Activated T-helper 17 cell treated with anti-CD3 and anti-CD28 coated beads, Interleukin-2, amount 50 U/mL, for 72 hours (primary cell): ENCODE measurements at regions not wholly inside any gene's neighbourhood (a gene's known extent, or its start where the extent isn't known, plus 50 kb on each side); places are given as distances from the start of the nearest gene placed in this dataset.

Experiments used
- ATAC-seq: fragments of 150-1000 bp; cut with Tn5 transposase; replicated peaks from 2 replicates; pipeline ENCODE4 v1.10.0; 2021; ENCODE audit warnings: mild to moderate bottlenecking, moderate library complexity
- H3K27ac Mint-ChIP-seq: one replicate; pipeline ENCODE4 v1.8.0; 2022; ENCODE audit warnings: mixed read lengths
- H3K27me3 Mint-ChIP-seq: one replicate; pipeline ENCODE4 v1.8.0; 2022; ENCODE audit warnings: mixed read lengths
- H3K36me3 Mint-ChIP-seq: one replicate; pipeline ENCODE4 v1.8.0; 2022; ENCODE audit warnings: low read depth, mild to moderate bottlenecking, mixed read lengths
- H3K4me1 Mint-ChIP-seq: one replicate; pipeline ENCODE4 v1.8.0; 2022; ENCODE audit warnings: mixed read lengths
- H3K4me3 Mint-ChIP-seq: one replicate; pipeline ENCODE4 v1.8.0; 2022; ENCODE audit warnings: mild to moderate bottlenecking, mixed read lengths
- H3K9me3 Mint-ChIP-seq: one replicate; pipeline ENCODE4 v1.8.0; 2022; ENCODE audit warnings: mixed read lengths

GRCh38 chr22:48890693-48891554 lies 936.7 kb downstream of the BRD1 start:
- ATAC-seq: no peak
- Mint-ChIP-seq H3K27ac (no peak overlapping the region), H3K4me3 (no peak overlapping the region), H3K9me3 (no peaks in the 10 kb centered on the region), H3K4me1 (no peaks in the 10 kb centered on the region), H3K27me3 (peaks cover 12% of the 10 kb centered on the region), H3K36me3 (no peaks in the 10 kb centered on the region)

- Mint-ChIP-seq H3K27me3 (peaks cover 12% of the 10 kb centered on the region), H3K4me1 (no peaks in the 10 kb centered on the region), H3K36me3 (no peaks in the 10 kb centered on the region), H3K4me3 (no peak overlapping the region), H3K27ac (no peak overlapping the region), H3K9me3 (no peaks in the 10 kb centered on the region)
- no peak for ATAC-seq
These were observed 937.6 kb downstream of the BRD1 start for GRCh38 chr22:48889887-48890692.

- Mint-ChIP-seq H3K4me3 (no peak overlapping the region), H3K36me3 (no peaks in the 10 kb centered on the region), H3K27me3 (peaks cover 11% of the 10 kb centered on the region), H3K4me1 (no peaks in the 10 kb centered on the region), H3K27ac (no peak overlapping the region), H3K9me3 (no peaks in the 10 kb centered on the region)
- no peak for ATAC-seq
These were observed 938.4 kb downstream of the BRD1 start for GRCh38 chr22:48889209-48889830.

GRCh38 chr22:48888466-48889208 lies 939.0 kb downstream of the BRD1 start:
- no peak overlapping the region for H3K4me3 Mint-ChIP-seq
- no peak overlapping the region for H3K27ac Mint-ChIP-seq
- no peak for ATAC-seq
- H3K9me3 Mint-ChIP-seq: no peaks in the 10 kb centered on the region
- H3K27me3 Mint-ChIP-seq: peaks cover 9% of the 10 kb centered on the region
- no peaks in the 10 kb centered on the region for H3K36me3 Mint-ChIP-seq
- H3K4me1 Mint-ChIP-seq: no peaks in the 10 kb centered on the region

GRCh38 chr22:48887394-48888332 lies 940.0 kb downstream of the BRD1 start:
- H3K36me3 Mint-ChIP-seq: no peaks in the 10 kb centered on the region
- H3K27ac Mint-ChIP-seq: no peak overlapping the region
- H3K9me3 Mint-ChIP-seq: no peaks in the 10 kb centered on the region
- ATAC-seq: no peak
- no peaks in the 10 kb centered on the region for H3K4me1 Mint-ChIP-seq
- H3K4me3 Mint-ChIP-seq: no peak overlapping the region
- peaks cover 4% of the 10 kb centered on the region for H3K27me3 Mint-ChIP-seq

GRCh38 chr22:48886604-48887393 lies 940.9 kb downstream of the BRD1 start:
- H3K9me3 Mint-ChIP-seq: no peaks in the 10 kb centered on the region
- H3K27me3 Mint-ChIP-seq: peaks cover 4% of the 10 kb centered on the region
- no peaks in the 10 kb centered on the region for H3K36me3 Mint-ChIP-seq
- no peak for ATAC-seq
- H3K27ac Mint-ChIP-seq: no peak overlapping the region
- no peaks in the 10 kb centered on the region for H3K4me1 Mint-ChIP-seq
- no peak overlapping the region for H3K4me3 Mint-ChIP-seq

- H3K9me3 Mint-ChIP-seq: no peaks in the 10 kb centered on the region
- H3K27ac Mint-ChIP-seq: no peak overlapping the region
- H3K4me3 Mint-ChIP-seq: no peak overlapping the region
- peaks cover 4% of the 10 kb centered on the region for H3K27me3 Mint-ChIP-seq
- H3K4me1 Mint-ChIP-seq: no peaks in the 10 kb centered on the region
- no peaks in the 10 kb centered on the region for H3K36me3 Mint-ChIP-seq
- no peak for ATAC-seq
These were observed 941.8 kb downstream of the BRD1 start for GRCh38 chr22:48885919-48886305.

GRCh38 chr22:48885271-48885918 lies 942.3 kb downstream of the BRD1 start:
- peaks cover 4% of the 10 kb centered on the region for H3K27me3 Mint-ChIP-seq
- H3K27ac Mint-ChIP-seq: no peak overlapping the region
- ATAC-seq: no peak
- H3K9me3 Mint-ChIP-seq: no peaks in the 10 kb centered on the region
- H3K4me1 Mint-ChIP-seq: no peaks in the 10 kb centered on the region
- H3K4me3 Mint-ChIP-seq: no peak overlapping the region
- H3K36me3 Mint-ChIP-seq: no peaks in the 10 kb centered on the region

- no peaks in the 10 kb centered on the region for H3K36me3 Mint-ChIP-seq
- ATAC-seq: no peak
- H3K27me3 Mint-ChIP-seq: peaks cover 4% of the 10 kb centered on the region
- no peak overlapping the region for H3K4me3 Mint-ChIP-seq
- H3K27ac Mint-ChIP-seq: no peak overlapping the region
- no peaks in the 10 kb centered on the region for H3K4me1 Mint-ChIP-seq
- H3K9me3 Mint-ChIP-seq: no peaks in the 10 kb centered on the region
These were observed 942.9 kb downstream of the BRD1 start for GRCh38 chr22:48884786-48885185.

GRCh38 chr22:48884324-48884723 lies 943.3 kb downstream of the BRD1 start:
- Mint-ChIP-seq H3K4me3 (no peak overlapping the region), H3K36me3 (no peaks in the 10 kb centered on the region), H3K27me3 (peaks cover 2% of the 10 kb centered on the region), H3K27ac (no peak overlapping the region), H3K4me1 (no peaks in the 10 kb centered on the region), H3K9me3 (no peaks in the 10 kb centered on the region)
- no peak for ATAC-seq

- Mint-ChIP-seq H3K36me3 (no peaks in the 10 kb centered on the region), H3K9me3 (no peaks in the 10 kb centered on the region), H3K27ac (no peak overlapping the region), H3K27me3 (no peaks in the 10 kb centered on the region), H3K4me3 (no peak overlapping the region), H3K4me1 (no peaks in the 10 kb centered on the region)
- no peak for ATAC-seq
These were observed 944.3 kb downstream of the BRD1 start for GRCh38 chr22:48883211-48883960.

- no peak for ATAC-seq
- Mint-ChIP-seq H3K27ac (no peak overlapping the region), H3K4me3 (no peak overlapping the region), H3K27me3 (no peaks in the 10 kb centered on the region), H3K36me3 (no peaks in the 10 kb centered on the region), H3K9me3 (no peaks in the 10 kb centered on the region), H3K4me1 (no peaks in the 10 kb centered on the region)
These were observed 945.0 kb downstream of the BRD1 start for GRCh38 chr22:48882636-48883200.
